H1 (cell line): ENCODE measurements at regions not wholly inside any gene's neighbourhood (a gene's known extent, or its start where the extent isn't known, plus 50 kb on each side); places are given as distances from the start of the nearest gene placed in this dataset.

Experiments used
- CEBPB ChIP-seq: IDR thresholded peaks from 2 replicates; pipeline ENCODE4 v1.6.1; 2012; ENCODE audit warnings: low read depth, low read length
- CREB1 ChIP-seq: IDR thresholded peaks from 2 replicates; pipeline ENCODE4 v1.6.1; 2012; ENCODE audit warnings: inconsistent platforms
- CTCF ChIP-seq, 3 experiments: IDR thresholded peaks; 1 replicate in 2 of 3; 2 replicates in 1 of 3; pipeline versions ENCODE4 v1.5.1 to v1.6.1; 2011; ENCODE audit warnings: low read length in 3 of 3, mild to moderate bottlenecking in 3 of 3, inconsistent platforms in 2 of 3, low read depth in 1 of 3, moderate library complexity in 1 of 3; ENCODE audit not compliant: insufficient read depth in 1 of 3; ENCODE audit errors: control extremely low read depth in 1 of 3
- EP300 ChIP-seq, 2 experiments: IDR thresholded peaks; 1 replicate in 1 of 2; 2 replicates in 1 of 2; pipeline ENCODE4 v1.6.1; 2011 to 2012; ENCODE audit warnings: low read depth in 2 of 2, low read length in 2 of 2, mild to moderate bottlenecking in 2 of 2, borderline replicate concordance in 1 of 2, inconsistent platforms in 1 of 2, moderate library complexity in 1 of 2
- EZH2 ChIP-seq: fragments of 200-600 bp; sonication (generic); IDR thresholded peaks from 2 replicates; pipeline ENCODE4 v1.7.1; 2012; ENCODE audit warnings: low read depth, mild to moderate bottlenecking, moderate library complexity, low read length, inconsistent platforms; ENCODE audit not compliant: severe bottlenecking
- MAX ChIP-seq: IDR thresholded peaks from 2 replicates; pipeline ENCODE4 v1.6.1; 2012; ENCODE audit warnings: inconsistent platforms
- POLR2A ChIP-seq, 2 experiments: IDR thresholded peaks; 1 replicate in 1 of 2; 2 replicates in 1 of 2; pipeline ENCODE4 v1.6.1; 2011; ENCODE audit warnings: low read depth in 2 of 2, low read length in 2 of 2, mild to moderate bottlenecking in 2 of 2; ENCODE audit errors: control extremely low read depth in 1 of 2
- POLR2AphosphoS5 ChIP-seq: IDR thresholded peaks from 2 replicates; pipeline ENCODE4 v1.6.1; 2011; ENCODE audit warnings: low read depth, low read length
- RFX5 ChIP-seq: IDR thresholded peaks from 2 replicates; pipeline ENCODE4 v1.6.1; 2011; ENCODE audit warnings: low read depth, low read length, improper control_type of control experiment, borderline replicate concordance
- SP4 ChIP-seq: IDR thresholded peaks from 2 replicates; pipeline ENCODE4 v1.6.1; 2012; ENCODE audit warnings: low read length, inconsistent platforms
- USF2 ChIP-seq: IDR thresholded peaks from 2 replicates; pipeline ENCODE4 v1.6.1; 2011; ENCODE audit warnings: low read length, improper control_type of control experiment

- no peak for TF ChIP-seq USF2
- no peak for TF ChIP-seq POLR2A (IDR thresholded peaks at IDR 0.05; ENCODE audit: control extremely low read depth in 1 of 2, low read depth in 2 of 2, low read length in 2 of 2)
- TF ChIP-seq CTCF (IDR thresholded peaks at IDR 0.05; ENCODE audit: control extremely low read depth in 1 of 3, insufficient read depth in 1 of 3, low read depth in 1 of 3, low read length in 3 of 3), result no peak
- no peak for TF ChIP-seq POLR2AphosphoS5
- no peak for TF ChIP-seq MAX
- no peak for TF ChIP-seq RFX5
- no peak for TF ChIP-seq SP4
- no peak for TF ChIP-seq CREB1
- no peak for TF ChIP-seq EZH2
- TF ChIP-seq CEBPB, result no peak
- TF ChIP-seq EP300 (IDR thresholded peaks at IDR 0.05; ENCODE audit: borderline replicate concordance in 1 of 2, low read depth in 2 of 2, low read length in 2 of 2), result no peak
Observed at GRCh38 chr10:61285749-61286148, 167.4 kb downstream of the TMEM26 start.
